T-cell (primary cell): ENCODE measurements at regions not wholly inside any gene's neighbourhood (a gene's known extent, or its start where the extent isn't known, plus 50 kb on each side); places are given as distances from the start of the nearest gene placed in this dataset.

Experiments
- ATAC-seq, 4 experiments: fragments of 200-7000 bp in 3 of 4; fragments of 150-1000 bp in 1 of 4; cut with Tn5 transposase; replicated peaks in 1 of 4; 1 replicate in 3 of 4; 2 replicates in 1 of 4; pipeline ENCODE4 v1.10.0; 2021; ENCODE audit warnings: moderate library complexity in 3 of 4, mild to moderate bottlenecking in 2 of 4, moderate number of reproducible peaks in 1 of 4
- CTCF ChIA-PET, 2 donors: fragments of 300-600 bp; sonication (Branson Sonifier 250); formaldehyde crosslinking; loops; one replicate each; lab custom pipeline; 2022; ENCODE audit warnings: antibody characterized with exemption in 2 of 2; lab: Charles Lee
- POLR2A ChIA-PET, 2 donors: fragments of 300-600 bp; sonication (Branson Sonifier 250); formaldehyde crosslinking; loops; one replicate each; lab custom pipeline; 2022; ENCODE audit warnings: antibody characterized with exemption in 2 of 2; lab: Charles Lee
- DNase-seq, 35 experiments: peaks; one replicate each; pipeline versions ENCODE4 v3.0.0 to v3.0.0-alpha.2; 2013 to 2023
- H3K27ac ChIP-seq: one replicate; pipeline ENCODE4 v1.5.1; 2013; ENCODE audit warnings: low read length
- H3K27me3 ChIP-seq, 2 experiments: replicated peaks in 1 of 2; 1 replicate in 1 of 2; 2 replicates in 1 of 2; pipeline versions ENCODE4 v1.6.1 to v1.7.0; 2013; ENCODE audit warnings: low read length in 1 of 2, mixed read lengths in 1 of 2; ENCODE audit not compliant: control insufficient read depth in 2 of 2, insufficient read depth in 2 of 2; ENCODE audit errors: extremely low read depth in 1 of 2
- H3K36me3 ChIP-seq, 2 donors: 1 replicate in 1 of 2; 2 replicates in 1 of 2; pipeline versions ENCODE4 v1.6.1 to v1.7.0; 2013; ENCODE audit warnings: low read length in 1 of 2; ENCODE audit not compliant: control insufficient read depth in 2 of 2, insufficient read depth in 1 of 2; ENCODE audit errors: extremely low read depth in 1 of 2
- H3K4me1 ChIP-seq, 2 experiments: 1 replicate in 1 of 2; 2 replicates in 1 of 2; pipeline versions ENCODE4 v1.6.1 to v1.7.0; 2013; ENCODE audit warnings: low read length in 2 of 2, mixed read lengths in 1 of 2; ENCODE audit not compliant: insufficient read depth in 2 of 2, control insufficient read depth in 1 of 2; ENCODE audit errors: extremely low read depth in 1 of 2
- H3K4me3 ChIP-seq, 2 donors: 1 replicate in 1 of 2; 2 replicates in 1 of 2; pipeline versions ENCODE4 v1.5.1 to v1.7.0; 2013; ENCODE audit warnings: mild to moderate bottlenecking in 2 of 2, low read length in 1 of 2, moderate library complexity in 1 of 2; ENCODE audit not compliant: control insufficient read depth in 1 of 2; ENCODE audit errors: extremely low read depth in 1 of 2
- H3K9me3 ChIP-seq: 2 replicates; pipeline ENCODE4 v1.7.0; 2013
- H3K27ac Mint-ChIP-seq, 2 donors: one replicate each; pipeline ENCODE4 v1.8.0; 2020 to 2021; ENCODE audit warnings: mild to moderate bottlenecking in 2 of 2, mixed read lengths in 2 of 2
- H3K27me3 Mint-ChIP-seq, 2 donors: one replicate each; pipeline ENCODE4 v1.8.0; 2021 to 2022; ENCODE audit warnings: mixed read lengths in 2 of 2
- H3K36me3 Mint-ChIP-seq: one replicate; pipeline ENCODE4 v1.8.0; 2021; ENCODE audit warnings: mixed read lengths
- H3K4me1 Mint-ChIP-seq, 3 donors: one replicate each; pipeline ENCODE4 v1.8.0; 2020 to 2022; ENCODE audit warnings: mixed read lengths in 3 of 3, mild to moderate bottlenecking in 1 of 3
- H3K4me3 Mint-ChIP-seq, 3 donors: one replicate each; pipeline ENCODE4 v1.8.0; 2020 to 2022; ENCODE audit warnings: mild to moderate bottlenecking in 3 of 3, mixed read lengths in 3 of 3, moderate library complexity in 3 of 3
- H3K9me3 Mint-ChIP-seq, 3 donors: one replicate each; pipeline ENCODE4 v1.8.0; 2020 to 2022; ENCODE audit warnings: mixed read lengths in 3 of 3
- WGBS: methylation state at CpG from one replicate; pipeline ENCODE4 v1.1.5; 2013; ENCODE audit warnings: missing lambda C conversion rate; ENCODE audit not compliant: insufficient coverage; 5-methylcytosine and 5-hydroxymethylcytosine counted together

DNA sequence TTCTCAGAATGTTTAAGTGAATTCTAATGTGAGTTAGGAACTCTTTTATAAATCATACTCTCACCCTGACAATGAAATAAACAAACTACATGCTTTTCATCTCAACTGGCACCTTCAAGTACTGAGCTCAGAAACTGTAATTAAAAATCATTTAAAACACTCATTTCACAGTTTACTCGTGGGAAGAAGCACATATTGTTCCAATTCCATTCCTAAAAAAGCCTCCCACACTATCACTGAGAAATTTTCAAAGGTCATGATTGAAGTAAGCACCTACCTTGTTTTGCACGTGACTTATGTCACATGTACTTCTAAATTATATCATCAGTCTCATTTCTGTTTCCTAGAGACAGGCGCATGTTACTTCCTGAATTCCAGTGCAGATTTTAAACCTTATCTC is 678.1 kb upstream of the SLC8A1 start:
- Mint-ChIP-seq H3K4me1 (no peaks in the 10 kb centered on the region), H3K27me3 (no peaks in the 10 kb centered on the region), H3K4me3 (no peak overlapping the region), H3K36me3 (no peaks in the 10 kb centered on the region), H3K27ac (no peak overlapping the region), H3K9me3 (peaks cover 2 to 7% (median 4%) of the 10 kb centered on the region in 3 donors)
- H3K4me3 ChIP-seq = no peak overlapping the region
- no peaks in the 10 kb centered on the region for H3K4me1 ChIP-seq
- POLR2A ChIA-PET = interaction anchor here in 1 of 2 donors (0.7 kb wide), 1 partner anchor 157 kb away, joined by 3 read pairs; no protein-coding TSS in a partner anchor
- H3K9me3 ChIP-seq = no peaks in the 10 kb centered on the region
- no peaks in the 10 kb centered on the region for H3K36me3 ChIP-seq
- DNase-seq (no peak), ATAC-seq (no peak)
- CTCF ChIA-PET = no interaction called here
- no peak overlapping the region for H3K27ac ChIP-seq
- no peaks in the 10 kb centered on the region for H3K27me3 ChIP-seq
- WGBS = 21% methylated on average over 2 of the region's 3 CpGs

DNA sequence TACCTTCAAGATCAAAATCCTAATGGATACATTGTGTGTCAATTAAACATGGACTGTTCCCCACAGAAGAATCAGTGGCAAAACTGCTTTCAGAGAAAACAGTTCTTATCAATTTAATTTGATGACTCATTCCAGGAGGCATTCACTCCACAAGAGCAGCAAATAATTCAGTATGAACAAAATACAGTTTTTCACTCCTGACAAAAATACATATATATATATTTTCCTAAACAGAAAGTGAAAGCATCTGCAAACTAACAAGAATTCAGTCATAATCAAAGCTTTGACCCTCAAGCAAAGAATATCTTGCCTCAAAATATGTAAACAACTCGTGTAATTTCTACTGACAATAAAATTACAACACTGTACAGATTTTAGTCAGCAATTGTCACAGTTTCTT is 685.1 kb upstream of the SLC8A1 start:
- WGBS = 29% methylated on average over 1 of the region's 1 CpG
- POLR2A ChIA-PET = no interaction called here
- no peaks in the 10 kb centered on the region for H3K4me1 ChIP-seq
- H3K36me3 ChIP-seq = no peaks in the 10 kb centered on the region
- no peak overlapping the region for H3K27ac ChIP-seq
- no peaks in the 10 kb centered on the region for H3K27me3 ChIP-seq
- ATAC-seq (no peak), DNase-seq (no peak)
- CTCF ChIA-PET = no interaction called here
- Mint-ChIP-seq H3K27me3 (no peaks in the 10 kb centered on the region), H3K27ac (no peak overlapping the region), H3K36me3 (no peaks in the 10 kb centered on the region), H3K4me3 (no peak overlapping the region), H3K4me1 (no peaks in the 10 kb centered on the region), H3K9me3 (no peaks in the 10 kb centered on the region)
- H3K4me3 ChIP-seq = no peak overlapping the region
- H3K9me3 ChIP-seq = no peaks in the 10 kb centered on the region

DNA sequence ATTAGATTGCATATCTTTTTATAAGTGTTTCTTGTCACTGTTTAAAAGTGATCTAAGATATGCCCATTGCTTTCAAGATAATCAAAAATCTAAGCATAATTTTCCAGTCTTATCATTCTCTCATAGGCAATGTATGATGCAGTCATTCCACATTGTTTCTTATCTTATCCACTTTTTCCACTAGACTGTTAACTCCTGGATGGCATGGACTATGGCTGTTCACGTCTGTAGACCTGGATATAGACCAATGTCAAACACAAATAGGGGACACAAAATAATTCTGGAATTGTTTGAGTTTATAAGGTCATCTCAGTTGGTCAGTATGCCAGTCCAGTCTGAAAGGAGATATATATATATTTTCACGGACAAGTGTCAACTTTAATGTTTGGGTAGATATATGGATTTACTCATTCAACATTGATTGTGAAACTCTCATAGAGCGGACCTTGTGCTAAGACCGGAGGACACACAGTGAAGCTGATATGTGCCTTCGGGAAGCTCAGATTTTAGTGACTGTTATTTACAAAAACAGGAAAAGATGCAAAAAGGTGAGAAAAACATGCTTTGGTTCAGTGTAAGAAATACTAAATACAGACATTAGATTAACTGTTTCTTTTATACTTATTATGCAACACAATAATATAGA is 689.4 kb upstream of the SLC8A1 start:
- no peak for ATAC-seq
- Histone ChIP-seq H3K36me3 (no peaks in the 10 kb centered on the region), H3K27ac (no peak overlapping the region), H3K4me3 (no peak overlapping the region), H3K9me3 (no peaks in the 10 kb centered on the region), H3K4me1 (no peaks in the 10 kb centered on the region), H3K27me3 (no peaks in the 10 kb centered on the region)
- WGBS = 100% methylated on average over 1 of the region's 5 CpGs
- Mint-ChIP-seq H3K36me3 (no peaks in the 10 kb centered on the region), H3K4me3 (no peak overlapping the region), H3K9me3 (no peaks in the 10 kb centered on the region), H3K4me1 (no peaks in the 10 kb centered on the region), H3K27me3 (no peaks in the 10 kb centered on the region), H3K27ac (no peak overlapping the region)
- DNase-seq = no peak
- ChIA-PET CTCF (no interaction called here), POLR2A (no interaction called here)

DNA sequence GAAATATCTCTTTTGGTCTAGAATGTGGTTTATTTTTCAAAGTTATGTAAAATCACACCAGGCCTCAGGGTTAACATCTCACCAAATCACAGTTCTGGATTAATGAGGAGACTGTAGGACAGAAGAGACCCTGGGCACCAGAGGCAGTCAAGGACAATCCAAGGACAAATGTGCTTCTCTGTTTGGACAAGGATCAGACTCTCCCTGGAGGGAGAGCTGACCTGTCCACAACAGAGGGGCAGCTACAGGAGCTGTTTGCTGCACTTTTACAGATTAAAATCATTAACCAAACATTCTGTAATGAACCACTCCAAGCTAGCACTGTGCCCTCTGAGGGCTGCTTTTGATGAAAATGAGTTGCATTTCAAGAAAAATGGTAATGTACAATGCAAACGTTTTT is 690.6 kb upstream of the SLC8A1 start:
- ChIA-PET POLR2A (no interaction called here), CTCF (no interaction called here)
- DNase-seq (no peak), ATAC-seq (no peak)
- no peaks in the 10 kb centered on the region for H3K36me3 Mint-ChIP-seq
- no peaks in the 10 kb centered on the region for H3K36me3 ChIP-seq
- no peaks in the 10 kb centered on the region for H3K27me3 Mint-ChIP-seq
- no peak overlapping the region for H3K27ac ChIP-seq
- H3K4me1 ChIP-seq = no peaks in the 10 kb centered on the region
- H3K4me3 Mint-ChIP-seq = no peak overlapping the region
- H3K27me3 ChIP-seq = no peaks in the 10 kb centered on the region
- H3K9me3 Mint-ChIP-seq = no peaks in the 10 kb centered on the region
- no peak overlapping the region for H3K27ac Mint-ChIP-seq
- H3K4me3 ChIP-seq = no peak overlapping the region
- H3K9me3 ChIP-seq = no peaks in the 10 kb centered on the region
- no peaks in the 10 kb centered on the region for H3K4me1 Mint-ChIP-seq
- 0% methylated on average over 1 of the region's 1 CpG for WGBS

DNA sequence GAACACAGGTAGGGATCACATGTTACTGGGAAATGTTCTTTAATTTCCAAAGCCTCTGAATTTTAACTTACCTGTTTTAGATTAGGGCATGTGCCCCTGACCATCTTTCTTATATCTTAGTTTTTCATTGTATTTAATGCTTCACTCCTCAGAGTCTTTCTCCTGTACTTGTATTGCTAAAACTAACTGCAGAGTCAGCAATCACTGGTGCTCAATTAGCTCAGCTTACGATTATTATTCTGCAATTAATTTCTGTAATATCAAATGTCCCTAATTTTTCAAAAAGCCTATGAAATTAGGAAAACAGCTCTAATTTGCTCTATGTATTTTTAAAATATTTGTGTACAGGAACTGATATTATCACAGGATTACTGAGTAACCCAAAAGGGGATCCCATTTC is 693.2 kb upstream of the SLC8A1 start:
- no CpG with 5 or more reads among the region's 1 CpG for WGBS
- H3K9me3 ChIP-seq = no peaks in the 10 kb centered on the region
- H3K4me1 Mint-ChIP-seq = no peaks in the 10 kb centered on the region
- no peaks in the 10 kb centered on the region for H3K36me3 ChIP-seq
- H3K4me3 ChIP-seq = no peak overlapping the region
- no peaks in the 10 kb centered on the region for H3K36me3 Mint-ChIP-seq
- H3K27me3 ChIP-seq = no peaks in the 10 kb centered on the region
- POLR2A ChIA-PET = no interaction called here
- H3K4me1 ChIP-seq = no peaks in the 10 kb centered on the region
- H3K27me3 Mint-ChIP-seq = no peaks in the 10 kb centered on the region
- H3K9me3 Mint-ChIP-seq = no peaks in the 10 kb centered on the region
- CTCF ChIA-PET = no interaction called here
- no peak overlapping the region for H3K4me3 Mint-ChIP-seq
- ATAC-seq (no peak), DNase-seq (no peak)
- H3K27ac ChIP-seq = no peak overlapping the region
- no peak overlapping the region for H3K27ac Mint-ChIP-seq

DNA sequence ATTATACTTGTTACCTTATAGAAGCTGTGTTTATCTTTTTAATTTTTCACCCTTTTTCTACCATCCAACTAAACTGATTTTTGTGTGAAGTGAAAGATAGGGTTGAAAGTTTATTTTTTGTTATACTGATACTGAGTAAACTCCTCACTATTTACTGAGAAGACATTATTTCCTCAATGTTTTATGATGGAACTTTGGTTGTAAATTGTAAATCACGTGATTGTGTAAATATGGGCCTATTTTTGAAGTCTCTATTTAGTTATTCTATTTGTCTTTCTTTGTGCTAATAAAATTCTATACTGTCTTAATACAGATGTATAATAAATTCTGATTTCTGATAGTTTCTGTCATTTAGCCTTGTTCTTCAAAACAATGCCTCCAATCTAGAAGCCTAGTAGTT is 697.2 kb upstream of the SLC8A1 start:
- Mint-ChIP-seq H3K9me3 (no peaks in the 10 kb centered on the region), H3K27ac (no peak overlapping the region), H3K27me3 (no peaks in the 10 kb centered on the region), H3K4me3 (no peak overlapping the region), H3K4me1 (no peaks in the 10 kb centered on the region), H3K36me3 (no peaks in the 10 kb centered on the region)
- Histone ChIP-seq H3K36me3 (no peaks in the 10 kb centered on the region), H3K4me1 (no peaks in the 10 kb centered on the region), H3K9me3 (no peaks in the 10 kb centered on the region), H3K4me3 (no peak overlapping the region), H3K27me3 (no peaks in the 10 kb centered on the region), H3K27ac (no peak overlapping the region)
- WGBS = no CpG with 5 or more reads among the region's 1 CpG
- no peak for ATAC-seq
- DNase-seq = no peak
- ChIA-PET POLR2A (no interaction called here), CTCF (no interaction called here)

DNA sequence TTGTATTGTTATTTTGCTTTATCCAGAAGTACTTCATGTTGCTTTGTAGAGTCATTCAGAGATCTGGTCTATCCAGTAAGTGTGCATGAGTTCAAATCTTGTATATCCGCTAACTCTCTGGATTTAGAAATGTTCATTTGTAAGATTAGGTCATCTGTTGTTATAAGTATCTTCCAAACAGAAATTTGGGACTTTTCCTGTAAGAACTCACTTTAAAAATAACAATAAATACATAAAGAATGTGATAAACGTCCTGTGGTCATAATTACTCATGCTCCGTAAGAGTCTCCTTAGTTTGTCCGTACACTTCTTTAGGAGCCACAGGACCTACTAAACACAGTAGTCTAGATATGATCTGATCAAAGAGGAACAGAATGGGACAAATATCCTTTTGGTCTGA is 699.9 kb upstream of the SLC8A1 start:
- POLR2A ChIA-PET = no interaction called here
- no peak overlapping the region for H3K27ac Mint-ChIP-seq

More for the DNA sequence above, 699.9 kb upstream of the SLC8A1 start:
- Histone ChIP-seq H3K4me1 (no peaks in the 10 kb centered on the region), H3K9me3 (no peaks in the 10 kb centered on the region), H3K4me3 (no peak overlapping the region), H3K36me3 (no peaks in the 10 kb centered on the region), H3K27me3 (no peaks in the 10 kb centered on the region), H3K27ac (no peak overlapping the region)
- Mint-ChIP-seq H3K36me3 (no peaks in the 10 kb centered on the region), H3K4me1 (no peaks in the 10 kb centered on the region), H3K27me3 (no peaks in the 10 kb centered on the region), H3K9me3 (peaks cover 0 to 3% (median under 1%) of the 10 kb centered on the region in 3 donors), H3K4me3 (no peak overlapping the region)
- DNase-seq = no peak
- WGBS = no CpG with 5 or more reads among the region's 4 CpGs
- CTCF ChIA-PET = no interaction called here
- no peak for ATAC-seq
